ENCODE measurements at regions not wholly inside any gene's neighbourhood (a gene's known extent, or its start where the extent isn't known, plus 50 kb on each side); places are given as distances from the start of the nearest gene placed in this dataset.

- TF ChIP-seq POLR2A (IDR thresholded peaks at IDR 0.05; ENCODE audit: low read length) (no peak), GATA1 (IDR thresholded peaks at IDR 0.05; ENCODE audit: low read depth, low read length) (no peak)
These were observed 115.5 kb upstream of the PARP11 start for GRCh38 chr12:3988519-3989217.

All from erythroblast (primary cell).